IMR-90 (cell line): ENCODE measurements at regions not wholly inside any gene's neighbourhood (a gene's known extent, or its start where the extent isn't known, plus 50 kb on each side); places are given as distances from the start of the nearest gene placed in this dataset.

ENCODE experiments used
- ATAC-seq: fragments of 200-7000 bp; cut with Tn5 transposase; 2 replicates; pipeline ENCODE4 v1.9.1; 2020; ENCODE audit warnings: low read depth, mild to moderate bottlenecking, moderate library complexity
- BruUV-seq: library from RNA; stranded (reverse); fragments of 400-500 nt; replicated peaks from 2 replicates; lab custom pipeline; 2021; lab: Mats Ljungman, UMichigan
- CTCF ChIA-PET: fragments of 300-600 bp; formaldehyde crosslinking; extraction: SDS; loops from one replicate; lab custom pipeline; 2021; ENCODE audit warnings: antibody characterized with exemption; lab: Yijun Ruan, JAX
- POLR2A ChIA-PET: fragments of 300-600 bp; sonication (Branson Sonifier 250); formaldehyde crosslinking; loops from one replicate; lab custom pipeline; 2022; ENCODE audit warnings: antibody characterized with exemption; ENCODE audit not compliant: unreplicated experiment; lab: Charles Lee
- DNase-seq: peaks from one replicate; pipeline ENCODE4 v3.0.0; 2013
- H2AFZ ChIP-seq: replicated peaks from 2 replicates; pipeline ENCODE3; 2013; ENCODE audit warnings: low read length, mild to moderate bottlenecking; ENCODE audit not compliant: poor library complexity
- H2AK5ac ChIP-seq: 2 replicates; pipeline ENCODE4 v1.6.1; 2013; ENCODE audit warnings: low read depth, low read length, inconsistent platforms
- H2AK9ac ChIP-seq: replicated peaks from 2 replicates; pipeline ENCODE3; 2013; ENCODE audit warnings: mild to moderate bottlenecking, low read depth, low read length, moderate library complexity; ENCODE audit not compliant: poor library complexity
- H2BK120ac ChIP-seq: 2 replicates; pipeline ENCODE4 v1.6.1; 2013; ENCODE audit warnings: low read depth, low read length, inconsistent platforms
- H2BK15ac ChIP-seq: 3 replicates; pipeline ENCODE4 v1.6.1; 2013; ENCODE audit warnings: low read depth, low read length, inconsistent platforms
- H2BK20ac ChIP-seq: 2 replicates; pipeline ENCODE4 v1.6.1; 2013; ENCODE audit warnings: low read depth, mild to moderate bottlenecking, inconsistent platforms, low read length, moderate library complexity
- H2BK5ac ChIP-seq: 2 replicates; pipeline ENCODE4 v1.6.1; 2013; ENCODE audit warnings: mild to moderate bottlenecking, low read depth, low read length, inconsistent platforms; ENCODE audit not compliant: poor library complexity, severe bottlenecking
- H3K14ac ChIP-seq: replicated peaks from 2 replicates; pipeline ENCODE4 v1.6.1; 2013; ENCODE audit warnings: low read depth, low read length, inconsistent platforms
- H3K18ac ChIP-seq: 2 replicates; pipeline ENCODE4 v1.6.1; 2013; ENCODE audit warnings: low read depth, low read length, control low read depth
- H3K23ac ChIP-seq: 2 replicates; pipeline ENCODE4 v1.6.1; 2013; ENCODE audit warnings: low read depth, low read length, inconsistent platforms
- H3K27ac ChIP-seq: 2 replicates; pipeline ENCODE4 v1.5.1; 2013; ENCODE audit warnings: mild to moderate bottlenecking, control low read depth, low read length; ENCODE audit not compliant: insufficient read depth
- H3K27me3 ChIP-seq: 2 replicates; pipeline ENCODE4 v1.6.1; 2013; ENCODE audit warnings: low read length; ENCODE audit not compliant: control insufficient read depth, insufficient read depth
- H3K36me3 ChIP-seq: 2 replicates; pipeline ENCODE4 v1.6.1; 2013; ENCODE audit warnings: low read length, mixed read lengths; ENCODE audit not compliant: control insufficient read depth, insufficient read depth
- H3K4ac ChIP-seq: 2 replicates; pipeline ENCODE4 v1.6.1; 2013; ENCODE audit warnings: low read depth, low read length, inconsistent platforms
- H3K4me1 ChIP-seq: 2 replicates; pipeline ENCODE4 v1.6.1; 2013; ENCODE audit warnings: low read length, mixed read lengths; ENCODE audit not compliant: control insufficient read depth, insufficient read depth
- H3K4me2 ChIP-seq: 2 replicates; pipeline ENCODE4 v1.6.1; 2013; ENCODE audit warnings: low read depth, mild to moderate bottlenecking, control low read depth, low read length, moderate library complexity
- H3K4me3 ChIP-seq: 2 replicates; pipeline ENCODE4 v1.5.1; 2013; ENCODE audit warnings: low read depth, mild to moderate bottlenecking, control low read depth, low read length, moderate library complexity; ENCODE audit not compliant: insufficient read depth
- H3K56ac ChIP-seq: 2 replicates; pipeline ENCODE4 v1.6.1; 2013; ENCODE audit warnings: low read length, inconsistent platforms; ENCODE audit not compliant: insufficient read depth; ENCODE audit errors: extremely low read depth
- H3K79me1 ChIP-seq, 2 experiments: 2 replicates each; pipeline ENCODE4 v1.6.1; 2013; ENCODE audit warnings: low read length in 2 of 2, inconsistent platforms in 1 of 2, low read depth in 1 of 2
- H3K9ac ChIP-seq: 2 replicates; pipeline ENCODE4 v1.6.1; 2013; ENCODE audit warnings: low read depth, low read length, control low read depth
- H3K9me1 ChIP-seq: 2 replicates; pipeline ENCODE4 v1.6.1; 2013; ENCODE audit warnings: low read length, inconsistent platforms; ENCODE audit not compliant: insufficient read depth
- H3K9me3 ChIP-seq: 2 replicates; pipeline ENCODE4 v1.6.1; 2013; ENCODE audit warnings: low read length; ENCODE audit not compliant: control insufficient read depth, insufficient read depth
- H4K20me1 ChIP-seq: 2 replicates; pipeline ENCODE4 v1.6.1; 2013; ENCODE audit warnings: low read length, inconsistent platforms; ENCODE audit not compliant: insufficient read depth
- H4K5ac ChIP-seq: 2 replicates; pipeline ENCODE4 v1.6.1; 2013; ENCODE audit warnings: mild to moderate bottlenecking, low read depth, low read length, control low read depth
- H4K8ac ChIP-seq, 2 experiments: 2 replicates each; pipeline ENCODE4 v1.6.1; 2013; ENCODE audit warnings: low read depth in 2 of 2, low read length in 2 of 2, control low read depth in 1 of 2, inconsistent platforms in 1 of 2
- H4K91ac ChIP-seq: 2 replicates; pipeline ENCODE4 v1.6.1; 2013; ENCODE audit warnings: low read depth, low read length, inconsistent platforms; ENCODE audit not compliant: insufficient read depth
- BHLHE40 ChIP-seq: fragments of 150-350 bp; IDR thresholded peaks from 2 replicates; pipeline ENCODE4 v1.6.1; 2016; ENCODE audit warnings: mild to moderate bottlenecking, low read depth, low read length
- CEBPB ChIP-seq: IDR thresholded peaks from 2 replicates; pipeline ENCODE4 v1.6.1; 2012; ENCODE audit warnings: low read depth, low read length, improper control_type of control experiment
- CHD1 ChIP-seq: IDR thresholded peaks from 2 replicates; pipeline ENCODE4 v1.6.1; 2012; ENCODE audit warnings: low read depth, low read length, improper control_type of control experiment
- CTCF ChIP-seq: conservative IDR thresholded peaks from 2 replicates; pipeline ENCODE4 v1.5.1; 2012; ENCODE audit warnings: mild to moderate bottlenecking, low read depth, low read length, improper control_type of control experiment
- ELK1 ChIP-seq: fragments of 150-350 bp; IDR thresholded peaks from 2 replicates; pipeline ENCODE4 v1.6.1; 2016; ENCODE audit warnings: low read depth, mild to moderate bottlenecking, low read length, moderate library complexity, borderline replicate concordance
- FOS ChIP-seq: fragments of 150-350 bp; IDR thresholded peaks from 2 replicates; pipeline ENCODE4 v1.6.1; 2016; ENCODE audit warnings: low read depth, low read length
- MAFK ChIP-seq: IDR thresholded peaks from 2 replicates; pipeline ENCODE4 v1.6.1; 2012; ENCODE audit warnings: low read depth, low read length, improper control_type of control experiment
- MAZ ChIP-seq: IDR thresholded peaks from 2 replicates; pipeline ENCODE4 v1.6.1; 2012; ENCODE audit warnings: low read depth, mild to moderate bottlenecking, low read length, improper control_type of control experiment, moderate library complexity, borderline replicate concordance
- MXI1 ChIP-seq: IDR thresholded peaks from 2 replicates; pipeline ENCODE4 v1.6.1; 2012; ENCODE audit warnings: low read depth, mild to moderate bottlenecking, low read length, moderate library complexity, borderline replicate concordance
- NFE2L2 ChIP-seq: fragments of 150-350 bp; IDR thresholded peaks from 2 replicates; pipeline ENCODE4 v1.6.1; 2016; ENCODE audit warnings: low read depth, mild to moderate bottlenecking, low read length
- POLR2A ChIP-seq: IDR thresholded peaks from 2 replicates; pipeline ENCODE4 v1.6.1; 2012; ENCODE audit warnings: mild to moderate bottlenecking, low read depth, low read length
- RAD21 ChIP-seq: IDR thresholded peaks from 2 replicates; pipeline ENCODE4 v1.6.1; 2012; ENCODE audit warnings: low read length, improper control_type of control experiment
- RCOR1 ChIP-seq: IDR thresholded peaks from 2 replicates; pipeline ENCODE4 v1.6.1; 2012; ENCODE audit warnings: mild to moderate bottlenecking, low read length, improper control_type of control experiment; ENCODE audit not compliant: insufficient replicate concordance
- RFX5 ChIP-seq: IDR thresholded peaks from 2 replicates; pipeline ENCODE4 v1.8.0; 2012; ENCODE audit warnings: low read depth, mild to moderate bottlenecking, low read length, moderate library complexity
- SMC3 ChIP-seq: fragments of 150-350 bp; IDR thresholded peaks from 2 replicates; pipeline ENCODE4 v1.6.1; 2016; ENCODE audit warnings: low read depth, mild to moderate bottlenecking, antibody characterized with exemption, low read length, moderate library complexity
- USF2 ChIP-seq: fragments of 150-350 bp; IDR thresholded peaks from 2 replicates; pipeline ENCODE4 v1.6.1; 2017; ENCODE audit warnings: mild to moderate bottlenecking, antibody characterized with exemption, low read length, low read depth
- dilution Hi-C: fragments of 300-500 bp; cut with HindIII; formaldehyde crosslinking; loops from one replicate; pipeline ENCODE4 v1.14.3; 2018; ENCODE audit warnings: low sequenced_read_pairs; ENCODE audit not compliant: unreplicated experiment
- in situ Hi-C: fragments of 300-500 bp; cut with MboI; formaldehyde crosslinking; loops from 3 replicates; pipeline ENCODE4 v1.14.3; 2019; ENCODE audit warnings: low sequenced_read_pairs, inconsistent platforms, mixed read lengths
- intact Hi-C: fragments of 100-400 bp; cut with micrococcal nuclease; formaldehyde crosslinking; loops from 2 replicates; pipeline ENCODE4 v1.10.0; 2022

- H4K5ac ChIP-seq: no peak overlapping the region
- H2BK5ac ChIP-seq: no peak overlapping the region
- H3K56ac ChIP-seq: no peak overlapping the region
- no peaks in the 10 kb centered on the region for H3K4me1 ChIP-seq
- H2BK120ac ChIP-seq: no peak overlapping the region
- BruUV-seq: no TSS peak
- H4K91ac ChIP-seq: no peak overlapping the region
- H3K36me3 ChIP-seq: no peaks in the 10 kb centered on the region
- H3K4ac ChIP-seq: no peak overlapping the region
- no peak overlapping the region for H2AFZ ChIP-seq
- no peaks in the 10 kb centered on the region for H4K20me1 ChIP-seq
- H2BK20ac ChIP-seq: no peak overlapping the region
- H3K9ac ChIP-seq: no peak overlapping the region
- no peak overlapping the region for H4K8ac ChIP-seq
- H3K9me3 ChIP-seq: no peaks in the 10 kb centered on the region
- no peak overlapping the region for H3K18ac ChIP-seq
- H3K27ac ChIP-seq: no peak overlapping the region
- no peak overlapping the region for H2AK9ac ChIP-seq
- no peak overlapping the region for H3K4me3 ChIP-seq
- no peaks in the 10 kb centered on the region for H3K79me1 ChIP-seq
- H3K9me1 ChIP-seq: no peaks in the 10 kb centered on the region
- H2AK5ac ChIP-seq: no peak overlapping the region
- intact Hi-C loops: no loop called here
- TF ChIP-seq RCOR1 (no peak), ELK1 (no peak), MXI1 (no peak), RFX5 (no peak), FOS (no peak), NFE2L2 (no peak), BHLHE40 (no peak), SMC3 (no peak), CHD1 (no peak), POLR2A (no peak), CEBPB (no peak), MAFK (no peak), USF2 (no peak), MAZ (no peak), CTCF (no peak), RAD21 (no peak)
- ChIA-PET CTCF (no interaction called here), POLR2A (no interaction called here)
- ATAC-seq (no peak), DNase-seq (no peak)
- in situ Hi-C loops: no loop called here
- H3K27me3 ChIP-seq: no peaks in the 10 kb centered on the region
- H2BK15ac ChIP-seq: no peak overlapping the region
- H3K23ac ChIP-seq: no peak overlapping the region
- dilution Hi-C loops: no loop called here
- H3K4me2 ChIP-seq: no peak overlapping the region
- H3K14ac ChIP-seq: no peak overlapping the region
Measured at GRCh38 chr1:98575955-98576354, 85.6 kb upstream of the SNX7 start.
